NCI-H2029 (cell line): ENCODE measurements at regions not wholly inside any gene's neighbourhood (a gene's known extent, or its start where the extent isn't known, plus 50 kb on each side); places are given as distances from the start of the nearest gene placed in this dataset.

Experiments used
- DNase-seq: peaks from one replicate; lab custom pipeline; 2025; lab: John Stamatoyannopoulos, UW

DNA sequence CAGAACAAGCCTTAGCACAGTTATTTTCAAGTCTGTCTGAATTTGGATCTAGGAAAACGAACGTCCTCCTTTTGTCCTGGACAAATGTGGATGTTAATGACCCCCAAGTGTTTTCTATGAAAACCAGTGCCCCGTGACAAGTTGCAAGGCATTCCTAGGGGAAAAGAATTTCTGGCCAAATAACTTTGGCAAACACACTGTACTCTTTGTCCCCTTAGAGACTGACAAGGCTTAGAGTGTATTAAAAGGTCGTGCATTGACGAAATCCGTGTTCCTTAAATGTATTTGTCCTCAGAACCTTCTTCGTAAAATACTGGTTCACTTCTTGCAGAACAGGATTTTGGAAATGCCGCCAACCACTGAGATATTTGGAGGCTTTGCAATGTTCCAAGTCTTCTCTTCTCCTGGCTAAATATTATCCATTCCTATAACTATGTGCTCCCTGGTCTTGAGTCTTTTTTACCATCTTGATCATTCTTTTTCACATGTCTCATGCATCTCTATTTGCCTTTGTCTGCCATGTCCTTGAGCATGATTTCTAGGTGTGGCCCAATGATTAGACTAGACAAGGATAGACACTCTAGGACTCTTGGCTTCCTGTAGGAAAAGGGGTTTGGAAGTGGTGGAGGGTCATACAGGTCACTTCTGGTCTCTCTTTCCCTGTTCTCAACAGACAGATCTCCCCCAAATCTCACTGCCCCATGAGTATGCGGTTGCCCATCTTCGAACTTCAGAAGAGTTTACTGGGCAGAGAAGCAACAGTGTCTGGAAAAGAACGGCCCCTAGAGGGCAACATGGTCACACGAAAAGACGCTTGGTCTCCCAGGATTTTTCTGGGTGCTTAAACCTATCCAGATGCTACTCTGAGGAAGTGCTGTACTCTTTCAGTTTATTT is 117.5 kb downstream of the EDEM1 start:
- DNase-seq, result peak; percentile 35

DNA sequence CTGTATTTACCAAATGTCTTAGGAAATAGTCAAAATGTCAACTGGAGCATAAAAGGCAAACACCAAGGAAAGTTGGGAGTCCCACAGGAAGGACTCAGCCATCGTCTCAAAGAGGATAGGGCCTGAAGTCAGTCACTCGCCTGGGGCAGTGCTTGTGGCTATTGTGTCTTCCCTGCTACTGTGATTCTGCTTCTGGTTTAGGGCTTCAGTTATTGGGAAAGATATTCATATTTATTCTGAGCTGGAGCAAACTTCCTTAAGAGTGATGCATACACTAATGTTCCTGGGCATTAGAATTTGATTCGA is 118.1 kb downstream of the EDEM1 start:
- no peak for DNase-seq

DNA sequence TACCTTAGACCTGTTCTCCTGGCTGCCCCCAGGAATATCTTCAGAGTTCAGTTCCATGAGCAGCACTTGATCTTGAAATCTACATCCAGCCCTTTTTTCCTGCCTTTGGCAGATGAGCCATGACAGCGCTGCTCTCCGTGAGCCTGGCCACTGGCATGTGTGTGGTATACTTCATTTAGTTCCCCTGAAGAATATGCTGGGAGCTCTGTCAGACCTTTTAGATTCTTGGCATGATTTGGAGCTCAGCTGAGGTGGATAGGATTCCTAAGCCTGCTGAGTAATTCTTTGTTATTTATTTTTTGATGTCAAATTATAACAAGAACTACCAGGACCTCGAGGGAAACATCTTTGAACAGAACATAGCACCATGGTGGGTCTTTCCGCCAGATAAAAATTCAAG is 121.7 kb downstream of the EDEM1 start:
- DNase-seq, result no peak

DNA sequence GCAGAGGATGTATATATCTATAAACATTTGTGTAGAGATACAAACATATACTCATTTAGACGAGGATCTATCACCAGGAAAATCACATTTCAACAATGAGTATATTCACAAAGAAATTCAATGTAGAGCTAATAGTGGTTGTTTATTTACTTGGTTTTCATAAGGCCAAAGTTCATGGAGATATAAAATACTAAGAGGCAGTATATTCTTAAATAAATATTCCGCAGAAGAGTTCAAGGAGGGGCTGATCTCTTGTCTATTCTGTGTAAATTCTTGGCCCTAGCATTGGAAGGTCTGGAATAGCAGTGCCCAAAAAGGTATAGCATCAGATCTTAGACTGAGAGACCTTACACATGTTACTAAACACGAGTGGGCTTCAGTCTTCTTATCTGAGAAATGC is 122.1 kb downstream of the EDEM1 start:
- no peak for DNase-seq

- DNase-seq, result no peak
Measured at GRCh38 chr3:5310509-5310908, 123.0 kb downstream of the EDEM1 start.

GRCh38 chr3:5312290-5312689 is 124.8 kb downstream of the EDEM1 start:
- no peak for DNase-seq

- DNase-seq, result peak; percentile 41
Measured at GRCh38 chr3:5314897-5315296, 127.4 kb downstream of the EDEM1 start.

GRCh38 chr3:5317557-5317956 is 130.1 kb downstream of the EDEM1 start:
- no peak for DNase-seq

- DNase-seq, result no peak
Measured at GRCh38 chr3:5319454-5319853, 131.9 kb downstream of the EDEM1 start.

DNA sequence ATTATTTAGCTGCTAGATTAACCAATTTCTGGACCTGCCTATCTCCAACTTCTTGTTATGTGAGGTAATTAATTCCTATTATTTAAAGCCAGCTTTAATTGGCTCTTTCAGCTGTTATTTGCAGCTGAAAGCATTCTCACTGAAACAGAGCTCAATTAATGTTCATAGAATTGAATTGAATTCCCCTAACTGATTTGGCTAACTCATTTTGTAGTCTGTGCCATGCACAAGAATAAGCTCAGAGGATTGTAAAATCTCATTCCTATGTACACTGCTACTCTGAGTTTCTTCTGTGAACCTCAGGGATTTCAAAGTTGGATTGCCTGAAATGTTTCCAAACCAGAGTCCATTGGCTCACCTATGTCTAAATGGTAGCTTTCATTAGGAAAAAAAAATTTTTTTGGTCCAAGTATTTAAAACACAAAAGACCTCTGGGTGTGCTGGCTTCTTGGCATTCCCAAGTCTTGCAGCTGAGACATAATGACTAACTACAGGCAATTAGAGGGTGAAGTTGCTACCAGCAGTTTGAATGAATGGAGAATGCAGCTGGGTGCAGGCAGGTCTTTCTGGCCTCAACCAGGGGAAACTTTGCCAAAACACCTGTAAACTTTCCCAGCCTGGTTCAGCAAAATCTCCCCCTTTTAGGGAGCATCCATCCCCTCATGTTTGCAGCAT is 134.3 kb downstream of the EDEM1 start:
- DNase-seq, result no peak

DNA sequence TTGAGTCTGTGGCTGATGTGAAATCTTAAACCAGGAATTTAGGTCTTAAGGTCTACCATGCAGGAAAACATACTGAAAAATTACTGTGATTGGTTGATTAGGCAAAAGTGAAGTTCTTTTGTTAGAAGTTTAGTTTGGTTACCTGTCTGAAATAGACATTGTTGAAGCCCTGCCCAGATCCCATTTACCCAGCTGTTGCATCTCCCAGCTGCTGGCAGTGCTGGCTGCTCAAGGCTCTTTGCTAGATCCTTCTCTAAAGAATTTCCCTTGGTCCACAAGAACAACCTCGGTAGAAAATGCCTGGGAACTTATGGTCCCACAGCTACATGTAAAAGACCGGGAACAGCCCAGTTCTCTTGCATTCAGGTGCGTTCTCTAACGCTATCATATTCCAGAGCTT is 137.3 kb downstream of the EDEM1 start:
- no peak for DNase-seq

- no peak for DNase-seq
Measured at GRCh38 chr3:5330152-5330810, 142.8 kb downstream of the EDEM1 start.

DNA sequence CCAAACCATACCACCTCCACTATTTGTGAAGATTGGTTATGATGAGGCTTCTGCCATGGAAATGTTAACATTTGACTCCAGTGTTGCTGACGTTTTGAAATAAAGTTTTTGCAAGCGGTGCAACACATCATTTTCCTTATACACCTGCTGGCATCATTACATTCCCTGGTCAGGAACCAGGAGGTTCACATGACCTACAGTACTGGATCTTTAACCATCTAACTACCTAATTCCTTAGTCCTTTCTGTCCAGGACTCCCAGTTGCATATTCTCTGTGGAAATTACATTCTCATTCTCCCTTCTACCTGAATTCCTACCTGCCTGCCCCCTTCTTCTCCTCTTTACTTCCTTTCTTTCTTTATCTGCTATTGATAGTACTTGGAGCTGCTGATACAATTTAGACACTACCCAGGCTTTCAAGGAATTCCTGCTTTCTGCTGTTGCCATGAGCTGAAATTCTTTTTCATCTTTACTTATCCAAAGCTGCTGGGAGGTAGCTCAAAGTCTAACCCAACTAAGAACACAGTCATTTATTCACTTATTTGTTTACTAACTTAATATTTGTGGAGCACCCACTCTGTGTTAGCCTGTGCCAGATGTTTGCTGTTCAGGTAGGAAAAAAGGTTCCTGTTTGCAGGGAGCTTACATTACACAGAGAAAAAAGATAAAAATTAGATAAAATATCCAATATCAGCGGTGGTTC is 144.2 kb downstream of the EDEM1 start:
- DNase-seq, result no peak

- DNase-seq, result no peak
Measured at GRCh38 chr3:5332270-5332956, 144.9 kb downstream of the EDEM1 start.

- DNase-seq, result no peak
Measured at GRCh38 chr3:5339967-5340535, 152.5 kb downstream of the EDEM1 start.

DNA sequence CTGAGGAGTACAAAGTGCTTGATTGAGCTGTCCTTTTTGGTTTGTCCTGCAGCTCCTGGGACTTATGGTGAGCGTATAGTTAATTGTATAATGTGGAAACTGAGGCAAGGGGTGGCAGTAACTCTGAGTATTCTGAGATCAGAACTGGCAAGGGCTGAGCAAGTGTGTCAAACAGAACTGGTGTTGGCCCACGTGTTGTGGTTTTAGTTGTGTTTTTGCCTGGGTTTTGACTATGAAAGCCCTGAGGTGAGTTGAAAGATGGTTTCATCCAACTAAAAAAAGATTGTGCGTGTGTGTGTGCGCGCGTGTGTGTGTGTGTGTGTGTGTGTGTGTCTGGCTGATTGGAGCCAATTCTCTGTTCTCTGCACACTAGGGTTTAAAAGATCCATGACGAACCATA is 154.1 kb downstream of the EDEM1 start:
- no peak for DNase-seq

- no peak for DNase-seq
Measured at GRCh38 chr3:5343459-5343858, 156.0 kb downstream of the EDEM1 start.

DNA sequence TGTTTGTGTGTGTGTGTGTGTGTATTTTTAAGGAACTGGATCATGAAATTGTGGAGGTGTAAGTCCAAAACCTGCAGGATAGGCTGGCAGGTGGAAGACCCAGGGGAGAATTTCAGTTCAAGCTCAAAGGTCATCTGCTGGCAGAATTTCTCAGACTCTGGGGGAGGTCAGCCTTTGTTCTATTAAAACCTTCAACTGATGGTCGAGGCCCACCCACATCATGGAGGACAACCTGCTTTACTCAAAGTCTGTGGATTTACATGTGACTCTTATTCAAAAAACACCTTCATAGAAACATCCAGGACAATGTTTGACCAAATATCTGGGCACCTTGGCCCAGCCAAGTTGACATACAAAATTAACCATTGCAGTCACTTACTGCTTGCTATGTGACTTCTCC is 157.2 kb downstream of the EDEM1 start:
- no peak for DNase-seq

DNA sequence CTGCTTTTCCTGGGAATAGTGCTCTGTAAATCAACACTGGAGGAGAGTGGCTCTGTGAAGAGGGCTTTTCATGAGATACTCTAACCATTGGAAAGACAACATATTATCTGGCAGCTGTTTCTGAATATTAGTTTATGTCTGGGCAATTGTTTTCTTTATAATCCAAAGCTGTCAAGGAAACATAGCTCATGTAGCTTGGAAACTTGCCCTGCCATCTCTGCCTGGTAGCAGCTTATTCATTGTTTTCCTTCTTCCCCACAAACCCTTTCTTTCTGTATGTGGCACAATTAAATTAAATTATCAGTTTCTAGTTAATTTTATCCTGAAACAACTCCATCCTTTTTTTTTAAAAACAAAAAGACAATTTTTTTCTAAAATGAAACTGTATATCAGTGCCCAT is 160.0 kb downstream of the EDEM1 start:
- peak; percentile 90 for DNase-seq

- DNase-seq, result peak; percentile 84
Measured at GRCh38 chr3:5348229-5348902, 160.9 kb downstream of the EDEM1 start.

GRCh38 chr3:5349343-5349742 is 161.8 kb downstream of the EDEM1 start:
- no peak for DNase-seq
